H1 (cell line): ENCODE measurements at regions not wholly inside any gene's neighbourhood (a gene's known extent, or its start where the extent isn't known, plus 50 kb on each side); places are given as distances from the start of the nearest gene placed in this dataset.

Experiments used
- CTCF ChIA-PET: fragments of 300-600 bp; sonication (Branson Sonifier 250); formaldehyde crosslinking; loops from one replicate; lab custom pipeline; 2021; ENCODE audit not compliant: partially characterized antibody; lab: Charles Lee
- POLR2A ChIA-PET: fragments of 300-600 bp; sonication (Branson Sonifier 250); formaldehyde crosslinking; loops from one replicate; lab custom pipeline; 2021; ENCODE audit warnings: inconsistent platforms; ENCODE audit not compliant: partially characterized antibody; lab: Charles Lee
- DNase-seq, 2 experiments: peaks; one replicate each; pipeline versions ENCODE4 v3.0.0 to v3.0.0-alpha.2; 2010 to 2022; ENCODE audit warnings: low spot score in 2 of 2, low read depth in 1 of 2, mixed read lengths in 1 of 2
- FAIRE-seq: peaks from 2 replicates; lab custom pipeline; 2011; peaks lifted over from hg19 to GRCh38; lab: Jason Lieb, UNC
- H2AFZ ChIP-seq: 2 replicates; pipeline ENCODE4 v1.8.1; 2012; ENCODE audit warnings: low read length, inconsistent platforms
- H2AK5ac ChIP-seq: 2 replicates; pipeline ENCODE4 v1.6.1; 2013; ENCODE audit warnings: low read depth, low read length
- H2BK120ac ChIP-seq: replicated peaks from 2 replicates; pipeline ENCODE3; 2013; ENCODE audit warnings: low read depth, low read length, inconsistent platforms
- H2BK12ac ChIP-seq: 2 replicates; pipeline ENCODE4 v1.6.1; 2013; ENCODE audit warnings: low read depth, low read length
- H2BK15ac ChIP-seq: 2 replicates; pipeline ENCODE4 v1.6.1; 2013; ENCODE audit warnings: low read length
- H2BK20ac ChIP-seq: 2 replicates; pipeline ENCODE4 v1.6.1; 2013; ENCODE audit warnings: low read length
- H2BK5ac ChIP-seq: 2 replicates; pipeline ENCODE4 v1.6.1; 2013; ENCODE audit warnings: low read depth, low read length
- H3K14ac ChIP-seq: 2 replicates; pipeline ENCODE4 v1.6.1; 2013; ENCODE audit warnings: inconsistent platforms; ENCODE audit not compliant: insufficient read length
- H3K18ac ChIP-seq: 2 replicates; pipeline ENCODE4 v1.6.1; 2013; ENCODE audit warnings: low read length; ENCODE audit errors: extremely low read depth
- H3K23ac ChIP-seq: 2 replicates; pipeline ENCODE4 v1.6.1; 2013; ENCODE audit warnings: inconsistent platforms; ENCODE audit not compliant: insufficient read length
- H3K23me2 ChIP-seq: 2 replicates; pipeline ENCODE4 v1.6.1; 2013; ENCODE audit warnings: low read depth, low read length
- H3K27ac ChIP-seq: 2 replicates; pipeline ENCODE4 v1.6.1; 2011; ENCODE audit warnings: low read depth, low read length, inconsistent platforms
- H3K27me3 ChIP-seq, 4 experiments: replicated peaks in 1 of 4; 1 replicate in 1 of 4; 2 replicates in 3 of 4; pipeline versions ENCODE4 v1.6.1 to v1.8.1; 2011 to 2013; ENCODE audit warnings: low read length in 3 of 4, mild to moderate bottlenecking in 3 of 4, inconsistent platforms in 2 of 4, mixed read lengths in 2 of 4, moderate library complexity in 1 of 4; ENCODE audit not compliant: control insufficient read depth in 3 of 4, insufficient read depth in 3 of 4; ENCODE audit errors: extremely low read depth in 1 of 4
- H3K36me3 ChIP-seq, 4 experiments: 2 replicates each; pipeline versions ENCODE4 v1.6.1 to v1.8.1; 2011 to 2013; ENCODE audit warnings: mild to moderate bottlenecking in 4 of 4, low read length in 3 of 4, moderate library complexity in 2 of 4, control low read depth in 1 of 4, inconsistent platforms in 1 of 4; ENCODE audit not compliant: insufficient read depth in 4 of 4, control insufficient read depth in 2 of 4
- H3K4ac ChIP-seq: replicated peaks from 2 replicates; pipeline ENCODE3; 2013; ENCODE audit warnings: low read length, low read depth, mixed read lengths, inconsistent platforms; ENCODE audit not compliant: insufficient read length
- H3K4me1 ChIP-seq, 4 experiments: replicated peaks in 1 of 4; 1 replicate in 1 of 4; 2 replicates in 3 of 4; pipeline versions ENCODE4 v1.6.1 to v1.8.1; 2011 to 2013; ENCODE audit warnings: low read length in 3 of 4, inconsistent platforms in 2 of 4, mixed read lengths in 1 of 4; ENCODE audit not compliant: insufficient read depth in 4 of 4, control insufficient read depth in 3 of 4
- H3K4me2 ChIP-seq, 2 experiments: 2 replicates each; pipeline versions ENCODE4 v1.6.1 to v1.8.1; 2011 to 2013; ENCODE audit warnings: low read depth in 2 of 2, low read length in 2 of 2, control low read depth in 1 of 2, inconsistent platforms in 1 of 2, mild to moderate bottlenecking in 1 of 2; ENCODE audit not compliant: insufficient read depth in 1 of 2
- H3K4me3 ChIP-seq, 4 experiments: fragments of 200-600, 300-600 bp in 1 of 4; sonication (generic), shearing (Covaris generic), sonication (Bioruptor Twin) in 1 of 4; 2 replicates each; pipeline versions ENCODE4 v1.5.1 to v1.8.1; 2011 to 2016; ENCODE audit warnings: low read length in 4 of 4, low read depth in 3 of 4, control low read depth in 2 of 4, inconsistent platforms in 2 of 4, mild to moderate bottlenecking in 2 of 4, mixed read lengths in 1 of 4, moderate library complexity in 1 of 4; ENCODE audit not compliant: insufficient read depth in 2 of 4; ENCODE audit errors: extremely low read depth in 1 of 4
- H3K56ac ChIP-seq: replicated peaks from 2 replicates; pipeline ENCODE3; 2013; ENCODE audit warnings: low read depth, mild to moderate bottlenecking, mixed read lengths, low read length, inconsistent platforms; ENCODE audit not compliant: insufficient read length
- H3K79me1 ChIP-seq: 2 replicates; pipeline ENCODE4 v1.6.1; 2013; ENCODE audit warnings: low read depth, low read length, control low read depth
- H3K79me2 ChIP-seq, 2 experiments: 2 replicates each; pipeline versions ENCODE4 v1.6.1 to v1.8.1; 2012 to 2013; ENCODE audit warnings: low read length in 2 of 2, mild to moderate bottlenecking in 2 of 2, inconsistent platforms in 1 of 2; ENCODE audit not compliant: insufficient read depth in 2 of 2, control insufficient read depth in 1 of 2
- H3K9ac ChIP-seq, 4 experiments: replicated peaks in 1 of 4; 1 replicate in 1 of 4; 2 replicates in 3 of 4; pipeline versions ENCODE4 v1.6.1 to v1.8.1; 2011 to 2013; ENCODE audit warnings: low read depth in 3 of 4, low read length in 3 of 4, control low read depth in 2 of 4, mild to moderate bottlenecking in 2 of 4, moderate library complexity in 2 of 4, inconsistent platforms in 1 of 4; ENCODE audit errors: extremely low read depth in 1 of 4
- H3K9me3 ChIP-seq, 2 experiments: 2 replicates each; pipeline versions ENCODE4 v1.6.1 to v1.8.1; 2012 to 2013; ENCODE audit warnings: mild to moderate bottlenecking in 2 of 2, moderate library complexity in 2 of 2, control low read depth in 1 of 2, inconsistent platforms in 1 of 2, low read depth in 1 of 2, low read length in 1 of 2, mixed read lengths in 1 of 2; ENCODE audit not compliant: insufficient read depth in 2 of 2
- H4K20me1 ChIP-seq, 2 experiments: replicated peaks in 1 of 2; 2 replicates each; pipeline versions ENCODE3 to v1.8.1; 2011 to 2013; ENCODE audit warnings: inconsistent platforms in 2 of 2, low read length in 2 of 2, mild to moderate bottlenecking in 1 of 2; ENCODE audit not compliant: insufficient read depth in 2 of 2, control insufficient read depth in 1 of 2
- H4K5ac ChIP-seq: 2 replicates; pipeline ENCODE4 v1.6.1; 2013; ENCODE audit warnings: low read length, low read depth, mixed read lengths, inconsistent platforms; ENCODE audit not compliant: insufficient read length
- H4K8ac ChIP-seq: 2 replicates; pipeline ENCODE4 v1.8.0; 2013; ENCODE audit warnings: mild to moderate bottlenecking, moderate library complexity, low read length, inconsistent platforms; ENCODE audit not compliant: insufficient read depth; ENCODE audit errors: extremely low read depth
- H4K91ac ChIP-seq: replicated peaks from 2 replicates; pipeline ENCODE3; 2013; ENCODE audit warnings: low read length, mixed read lengths, inconsistent platforms; ENCODE audit not compliant: insufficient read length
- CBX8 ChIP-seq: fragments of 300-800, 300-1000 bp; sonication (generic); IDR thresholded peaks from 2 replicates; pipeline ENCODE4 v1.7.1; 2016; ENCODE audit warnings: low read depth, low read length, borderline replicate concordance
- EZH2 ChIP-seq: fragments of 200-600 bp; sonication (generic); IDR thresholded peaks from 2 replicates; pipeline ENCODE4 v1.7.1; 2012; ENCODE audit warnings: low read depth, mild to moderate bottlenecking, moderate library complexity, low read length, inconsistent platforms; ENCODE audit not compliant: severe bottlenecking
- GABPA ChIP-seq: IDR thresholded peaks from 2 replicates; pipeline ENCODE4 v1.6.1; 2011; ENCODE audit warnings: mild to moderate bottlenecking, low read length, moderate library complexity, borderline replicate concordance; ENCODE audit not compliant: insufficient read depth
- NANOG ChIP-seq: IDR thresholded peaks from 2 replicates; pipeline ENCODE4 v1.6.1; 2011; ENCODE audit warnings: low read length, low read depth, mild to moderate bottlenecking, inconsistent platforms; ENCODE audit not compliant: insufficient read depth, poor library complexity, severe bottlenecking
- PHF8 ChIP-seq: fragments of 200-600 bp; sonication (generic); conservative IDR thresholded peaks from 2 replicates; pipeline ENCODE4 v1.7.1; 2012; ENCODE audit warnings: low read depth, mild to moderate bottlenecking, inconsistent platforms, low read length, moderate library complexity
- RXRA ChIP-seq: IDR thresholded peaks from 2 replicates; pipeline ENCODE4 v1.6.1; 2011; ENCODE audit warnings: low read depth, mild to moderate bottlenecking, low read length, moderate library complexity; ENCODE audit not compliant: insufficient read depth
- SAP30 ChIP-seq: fragments of 300-600 bp; sonication (generic); IDR thresholded peaks from 2 replicates; pipeline ENCODE4 v1.7.1; 2012; ENCODE audit warnings: low read length, moderate library complexity, mild to moderate bottlenecking, inconsistent platforms; ENCODE audit not compliant: insufficient read depth, insufficient replicate concordance
- SIN3A ChIP-seq, 2 experiments: IDR thresholded peaks in 1 of 2; conservative IDR thresholded peaks in 1 of 2; 2 replicates each; pipeline ENCODE4 v1.6.1; 2011 to 2012; ENCODE audit warnings: low read length in 2 of 2, improper control_type of control experiment in 1 of 2, low read depth in 1 of 2, mild to moderate bottlenecking in 1 of 2
- SIRT6 ChIP-seq: IDR thresholded peaks from one replicate; pipeline ENCODE4 v1.7.1; 2012; ENCODE audit warnings: low read length, inconsistent platforms
- SP1 ChIP-seq: IDR thresholded peaks from 2 replicates; pipeline ENCODE4 v1.6.1; 2011; ENCODE audit warnings: low read depth, low read length
- SRF ChIP-seq: IDR thresholded peaks from 2 replicates; pipeline ENCODE4 v1.6.1; 2011; ENCODE audit warnings: mild to moderate bottlenecking, low read depth, low read length, moderate library complexity
- TAF1 ChIP-seq: IDR thresholded peaks from 2 replicates; pipeline ENCODE4 v1.6.1; 2011; ENCODE audit warnings: mild to moderate bottlenecking, low read depth, low read length
- YY1 ChIP-seq: IDR thresholded peaks from 2 replicates; pipeline ENCODE4 v1.6.1; 2011; ENCODE audit warnings: low read depth, mild to moderate bottlenecking, low read length
- WGBS, 2 experiments: shearing (Covaris generic) in 1 of 2; methylation state at CpG; one replicate each; pipeline versions ENCODE4 v1.1.6 to v1.1.7; 2013 to 2015; ENCODE audit warnings: low lambda C conversion rate in 2 of 2, mixed read lengths in 2 of 2, inconsistent platforms in 1 of 2, low coverage in 1 of 2, missing lambda C conversion rate in 1 of 2; ENCODE audit not compliant: insufficient replicate concordance in 2 of 2, insufficient coverage in 1 of 2, insufficient read length in 1 of 2; ENCODE audit errors: extremely low coverage in 1 of 2, missing lambda C conversion rate in 1 of 2; 5-methylcytosine and 5-hydroxymethylcytosine counted together
- TF ChIP-seq, protein P1 (sequence below): IDR thresholded peaks from 2 replicates; pipeline ENCODE4 v1.6.1; 2011; ENCODE audit warnings: low read length, improper control_type of control experiment

- Histone ChIP-seq H3K79me1 (no peaks in the 10 kb centered on the region), H2AFZ (no peak overlapping the region), H2AK5ac (no peak overlapping the region), H3K9ac (no peak overlapping the region), H3K18ac (no peak overlapping the region), H3K4me2 (no peak overlapping the region), H3K4ac (no peak overlapping the region), H3K27ac (no peak overlapping the region), H3K23ac (no peak overlapping the region), H4K5ac (no peak overlapping the region), H4K8ac (no peak overlapping the region), H2BK5ac (no peak overlapping the region), H2BK120ac (no peak overlapping the region), H3K4me1 (no peaks in the 10 kb centered on the region), H4K20me1 (no peaks in the 10 kb centered on the region), H3K23me2 (no peaks in the 10 kb centered on the region), H3K27me3 (no peaks in the 10 kb centered on the region), H3K4me3 (no peak overlapping the region), H2BK12ac (no peak overlapping the region), H3K56ac (no peak overlapping the region), H4K91ac (no peak overlapping the region), H2BK15ac (no peak overlapping the region), H2BK20ac (no peak overlapping the region), H3K9me3 (peaks cover 14 to 19% of the 10 kb centered on the region in 2 experiments), H3K14ac (no peak overlapping the region), H3K79me2 (no peaks in the 10 kb centered on the region), H3K36me3 (no peaks in the 10 kb centered on the region)
- DNase-seq (no peak), FAIRE-seq (no peak)
- ChIA-PET POLR2A (no interaction called here), CTCF (no interaction called here)
- 93% methylated on average over 1 of the region's 1 CpG; no CpG with 5 or more reads in 1 of the 2 experiments for WGBS, 2 experiments
- TF ChIP-seq TAF1, result no peak
- TF ChIP-seq, protein P1, sequence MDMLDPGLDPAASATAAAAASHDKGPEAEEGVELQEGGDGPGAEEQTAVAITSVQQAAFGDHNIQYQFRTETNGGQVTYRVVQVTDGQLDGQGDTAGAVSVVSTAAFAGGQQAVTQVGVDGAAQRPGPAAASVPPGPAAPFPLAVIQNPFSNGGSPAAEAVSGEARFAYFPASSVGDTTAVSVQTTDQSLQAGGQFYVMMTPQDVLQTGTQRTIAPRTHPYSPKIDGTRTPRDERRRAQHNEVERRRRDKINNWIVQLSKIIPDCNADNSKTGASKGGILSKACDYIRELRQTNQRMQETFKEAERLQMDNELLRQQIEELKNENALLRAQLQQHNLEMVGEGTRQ, result no peak
- TF ChIP-seq NANOG, result no peak
- TF ChIP-seq RXRA, result no peak
- no peak for TF ChIP-seq SRF
- no peak for TF ChIP-seq YY1
- TF ChIP-seq EZH2, result no peak
- no peak for TF ChIP-seq GABPA
- TF ChIP-seq SAP30, result no peak
- TF ChIP-seq SP1, result no peak
- no peak for TF ChIP-seq PHF8
- TF ChIP-seq CBX8, result no peak
- TF ChIP-seq SIRT6, result no peak
- no peak for TF ChIP-seq SIN3A (conservative IDR thresholded peaks at IDR 0.05 in 1 of 2, IDR thresholded peaks at IDR 0.05 in 1 of 2; ENCODE audit: low read depth in 1 of 2, low read length in 2 of 2)
Measured at GRCh38 chr7:91685544-91685943, 195.0 kb downstream of the MTERF1 start.
